SU-DHL-6 (cell line): ENCODE measurements at regions not wholly inside any gene's neighbourhood (a gene's known extent, or its start where the extent isn't known, plus 50 kb on each side); places are given as distances from the start of the nearest gene placed in this dataset.

Experiments
- H2AFZ ChIP-seq: fragments of 200-600 bp; sonication (generic); 2 replicates; pipeline ENCODE4 v1.6.1; 2014; ENCODE audit warnings: low read depth, mild to moderate bottlenecking, moderate library complexity, mixed read lengths, antibody characterized with exemption, low read length; ENCODE audit not compliant: severe bottlenecking
- H3F3A ChIP-seq: fragments of 200-600 bp; shearing (Covaris generic); 2 replicates; pipeline ENCODE4 v1.6.0; 2016; ENCODE audit warnings: antibody characterized with exemption, mild to moderate bottlenecking; ENCODE audit not compliant: insufficient read depth
- H3K27ac ChIP-seq: fragments of 200-600 bp; sonication (generic); 2 replicates; pipeline ENCODE4 v1.5.1; 2016; ENCODE audit warnings: low read depth, mild to moderate bottlenecking, low read length, moderate library complexity, mixed read lengths
- H3K27me3 ChIP-seq: fragments of 200-600 bp; sonication (generic), shearing (Covaris generic); 2 replicates; pipeline ENCODE4 v1.6.0; 2014; ENCODE audit warnings: mild to moderate bottlenecking, low read length
- H3K36me3 ChIP-seq: fragments of 200-600 bp; sonication (generic); 2 replicates; pipeline ENCODE4 v1.6.1; 2014; ENCODE audit warnings: mild to moderate bottlenecking, low read length, mixed read lengths
- H3K4me2 ChIP-seq: fragments of 300-600, 200-600 bp; shearing (Covaris generic), sonication (generic); 2 replicates; pipeline ENCODE4 v1.6.0; 2014; ENCODE audit warnings: low read length, low read depth, mild to moderate bottlenecking; ENCODE audit not compliant: poor library complexity, severe bottlenecking
- H3K4me3 ChIP-seq: fragments of 200-600 bp; sonication (generic); 2 replicates; pipeline ENCODE4 v1.5.1; 2014; ENCODE audit warnings: antibody characterized with exemption, low read length, mild to moderate bottlenecking, mixed read lengths; ENCODE audit not compliant: insufficient read depth, poor library complexity, severe bottlenecking
- H3K79me2 ChIP-seq: fragments of 200-600 bp; sonication (generic); 2 replicates; pipeline ENCODE4 v1.6.1; 2014; ENCODE audit warnings: mild to moderate bottlenecking, low read length, moderate library complexity; ENCODE audit not compliant: insufficient read depth
- H3K9ac ChIP-seq: fragments of 200-600 bp; sonication (generic); 2 replicates; pipeline ENCODE4 v1.7.0; 2014; ENCODE audit warnings: mild to moderate bottlenecking, low read length
- H3K9me2 ChIP-seq: fragments of 200-600 bp; sonication (generic); replicated peaks from 2 replicates; pipeline ENCODE4 v1.6.1; 2014; ENCODE audit warnings: low read length; ENCODE audit not compliant: insufficient read depth
- H3K9me3 ChIP-seq: fragments of 200-600 bp; sonication (generic); 2 replicates; pipeline ENCODE4 v1.6.1; 2014; ENCODE audit warnings: low read length, mixed read lengths; ENCODE audit not compliant: insufficient read depth
- H4K20me1 ChIP-seq: fragments of 200-600 bp; sonication (generic); 2 replicates; pipeline ENCODE4 v1.6.1; 2014; ENCODE audit warnings: low read depth, mild to moderate bottlenecking, antibody characterized with exemption, low read length, moderate library complexity, mixed read lengths
- EZH2phosphoT487 ChIP-seq: fragments of 200-600 bp; sonication (generic), shearing (Covaris generic); conservative IDR thresholded peaks from 2 replicates; pipeline ENCODE4 v1.6.1; 2018; ENCODE audit warnings: mild to moderate bottlenecking, antibody characterized with exemption, low read length, moderate library complexity, mixed read lengths
- TF ChIP-seq, protein P1 (sequence below): fragments of 200-600 bp; sonication (generic); IDR thresholded peaks from one replicate; pipeline ENCODE4 v1.5.1; 2017; ENCODE audit warnings: antibody characterized with exemption, mild to moderate bottlenecking, low read length, moderate library complexity; ENCODE audit not compliant: insufficient read depth, poor library complexity, severe bottlenecking

DNA sequence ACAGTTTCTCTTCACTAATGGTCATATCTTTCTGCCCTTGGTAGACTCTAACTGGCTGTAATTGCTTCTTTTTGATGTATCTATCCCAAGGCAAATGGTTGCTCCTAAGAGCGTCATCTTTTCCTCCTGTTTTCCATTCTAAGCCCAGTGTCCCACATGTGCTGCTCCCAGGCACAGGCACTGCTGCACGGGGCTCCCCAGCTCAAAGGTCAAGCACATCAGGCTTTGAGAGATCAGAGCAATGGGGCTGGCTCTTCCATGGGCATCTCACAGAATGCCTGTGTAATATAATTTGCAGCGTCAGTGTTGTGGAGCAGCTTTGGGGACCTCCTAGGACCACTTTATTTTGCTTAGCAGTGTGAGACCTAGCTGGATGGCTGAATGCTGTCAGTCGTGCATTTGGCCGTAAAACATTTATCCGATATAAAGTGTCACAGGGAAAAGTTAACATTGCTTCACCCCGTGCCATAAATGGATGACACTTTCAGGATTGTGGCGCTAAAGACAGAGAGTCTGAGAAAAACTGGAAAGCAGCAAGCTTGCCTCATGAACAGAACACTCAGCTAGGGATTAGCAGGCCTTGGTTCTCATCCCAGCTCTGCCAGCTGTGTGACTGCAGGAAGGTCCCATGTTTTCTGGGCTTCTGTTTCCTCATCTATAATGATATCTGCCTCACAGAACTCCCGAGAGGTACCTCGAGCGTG is 277.5 kb upstream of the TBL1XR1 start:
- H2AFZ ChIP-seq: no peak overlapping the region

DNA sequence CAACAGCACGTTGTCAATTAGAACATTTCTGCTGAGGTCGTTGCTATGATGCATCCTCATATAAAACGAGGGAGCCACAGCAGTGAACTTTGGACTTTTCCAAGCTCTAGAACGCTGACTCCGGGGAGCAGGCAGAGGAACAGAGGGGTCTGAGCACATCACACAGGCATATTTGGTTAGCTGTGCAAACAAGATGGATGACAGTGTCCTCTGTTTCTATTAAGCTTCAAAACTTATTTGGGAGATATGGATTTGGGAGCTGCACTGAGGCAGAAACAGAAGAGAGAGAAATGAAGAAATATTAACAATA is 278.0 kb upstream of the TBL1XR1 start:
- H4K20me1 ChIP-seq: no peaks in the 10 kb centered on the region
- no peak overlapping the region for H3K27ac ChIP-seq
- no peaks in the 10 kb centered on the region for H3K9me2 ChIP-seq
- H3K36me3 ChIP-seq: no peaks in the 10 kb centered on the region
- no peaks in the 10 kb centered on the region for H3K79me2 ChIP-seq
- no peak overlapping the region for H3K4me3 ChIP-seq
- no peak for TF ChIP-seq EZH2phosphoT487
- TF ChIP-seq, protein P1, sequence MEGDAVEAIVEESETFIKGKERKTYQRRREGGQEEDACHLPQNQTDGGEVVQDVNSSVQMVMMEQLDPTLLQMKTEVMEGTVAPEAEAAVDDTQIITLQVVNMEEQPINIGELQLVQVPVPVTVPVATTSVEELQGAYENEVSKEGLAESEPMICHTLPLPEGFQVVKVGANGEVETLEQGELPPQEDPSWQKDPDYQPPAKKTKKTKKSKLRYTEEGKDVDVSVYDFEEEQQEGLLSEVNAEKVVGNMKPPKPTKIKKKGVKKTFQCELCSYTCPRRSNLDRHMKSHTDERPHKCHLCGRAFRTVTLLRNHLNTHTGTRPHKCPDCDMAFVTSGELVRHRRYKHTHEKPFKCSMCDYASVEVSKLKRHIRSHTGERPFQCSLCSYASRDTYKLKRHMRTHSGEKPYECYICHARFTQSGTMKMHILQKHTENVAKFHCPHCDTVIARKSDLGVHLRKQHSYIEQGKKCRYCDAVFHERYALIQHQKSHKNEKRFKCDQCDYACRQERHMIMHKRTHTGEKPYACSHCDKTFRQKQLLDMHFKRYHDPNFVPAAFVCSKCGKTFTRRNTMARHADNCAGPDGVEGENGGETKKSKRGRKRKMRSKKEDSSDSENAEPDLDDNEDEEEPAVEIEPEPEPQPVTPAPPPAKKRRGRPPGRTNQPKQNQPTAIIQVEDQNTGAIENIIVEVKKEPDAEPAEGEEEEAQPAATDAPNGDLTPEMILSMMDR: no peak
- H3K27me3 ChIP-seq: no peaks in the 10 kb centered on the region
- H3K9ac ChIP-seq: no peak overlapping the region
- H3K9me3 ChIP-seq: no peaks in the 10 kb centered on the region
- no peaks in the 10 kb centered on the region for H3F3A ChIP-seq
- H2AFZ ChIP-seq: no peak overlapping the region
- H3K4me2 ChIP-seq: no peak overlapping the region

More for the DNA sequence above, 277.5 kb upstream of the TBL1XR1 start:
- Histone ChIP-seq H3K9ac (no peak overlapping the region), H3K4me3 (no peak overlapping the region), H3K79me2 (no peaks in the 10 kb centered on the region), H3K4me2 (no peak overlapping the region), H3F3A (no peaks in the 10 kb centered on the region), H3K9me2 (no peaks in the 10 kb centered on the region), H3K27me3 (no peaks in the 10 kb centered on the region), H3K27ac (no peak overlapping the region), H3K36me3 (no peaks in the 10 kb centered on the region), H3K9me3 (no peaks in the 10 kb centered on the region), H4K20me1 (no peaks in the 10 kb centered on the region)
- no peak for TF ChIP-seq EZH2phosphoT487
- TF ChIP-seq, protein P1: no peak

DNA sequence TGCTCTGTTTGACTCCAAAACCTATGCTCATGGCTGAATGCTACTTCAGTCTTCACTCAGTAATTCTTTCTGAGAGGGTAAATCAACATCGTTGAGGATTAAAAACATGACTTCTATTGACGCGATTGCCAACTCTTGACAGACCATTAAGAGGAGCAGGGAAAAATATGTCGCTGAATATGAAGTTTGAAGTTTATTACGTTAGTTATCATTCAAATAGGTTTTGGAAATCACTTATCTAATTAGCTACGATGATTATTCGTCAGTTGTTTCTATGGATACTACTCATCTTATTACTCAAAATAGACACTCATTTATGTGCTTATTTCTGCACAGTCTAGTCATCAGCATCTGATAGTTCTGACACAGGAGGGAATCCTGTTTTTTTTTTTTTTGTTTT is 279.2 kb upstream of the TBL1XR1 start:
- Histone ChIP-seq H3K9me2 (no peaks in the 10 kb centered on the region), H3K36me3 (no peaks in the 10 kb centered on the region), H3K9me3 (no peaks in the 10 kb centered on the region), H3K4me3 (no peak overlapping the region), H3K4me2 (no peak overlapping the region), H4K20me1 (no peaks in the 10 kb centered on the region), H2AFZ (no peak overlapping the region), H3F3A (no peaks in the 10 kb centered on the region), H3K9ac (no peak overlapping the region), H3K79me2 (no peaks in the 10 kb centered on the region), H3K27ac (no peak overlapping the region), H3K27me3 (no peaks in the 10 kb centered on the region)
- no peak for TF ChIP-seq EZH2phosphoT487
- TF ChIP-seq, protein P1: no peak
